Parathyroid adenoma (tissue), 2 donors: ENCODE measurements at regions not wholly inside any gene's neighbourhood (a gene's known extent, or its start where the extent isn't known, plus 50 kb on each side); places are given as distances from the start of the nearest gene placed in this dataset.

ENCODE experiments used
- H2AFZ ChIP-seq: fragments of 300-600 bp; sonication (generic); one replicate; pipeline ENCODE4 v1.7.0; 2017; ENCODE audit warnings: antibody characterized with exemption, mild to moderate bottlenecking
- H3K27ac ChIP-seq: fragments of 300-600 bp; sonication (generic); one replicate; pipeline ENCODE4 v1.7.0; 2017
- H3K27me3 ChIP-seq: fragments of 300-600 bp; sonication (generic); one replicate; pipeline ENCODE4 v1.7.0; 2017; ENCODE audit warnings: low read length; ENCODE audit not compliant: control insufficient read depth, insufficient read depth
- H3K36me3 ChIP-seq: fragments of 300-600 bp; sonication (generic); one replicate; pipeline ENCODE4 v1.7.0; 2017; ENCODE audit warnings: low read length; ENCODE audit not compliant: control insufficient read depth, insufficient read depth
- H3K4me1 ChIP-seq: fragments of 300-600 bp; sonication (generic); one replicate; pipeline ENCODE4 v1.7.0; 2017; ENCODE audit warnings: control low read depth
- H3K4me2 ChIP-seq: fragments of 300-600 bp; sonication (generic); one replicate; pipeline ENCODE4 v1.7.0; 2017; ENCODE audit warnings: low read length
- H3K4me3 ChIP-seq: fragments of 300-600 bp; sonication (generic); one replicate; pipeline ENCODE4 v1.7.0; 2017; ENCODE audit warnings: low read depth, low read length
- H3K79me2 ChIP-seq: fragments of 300-600 bp; sonication (generic); one replicate; pipeline ENCODE4 v1.7.0; 2017; ENCODE audit warnings: control low read depth
- H3K9ac ChIP-seq: fragments of 300-600 bp; sonication (generic); one replicate; pipeline ENCODE4 v1.7.0; 2017; ENCODE audit warnings: mild to moderate bottlenecking
- H3K9me3 ChIP-seq: fragments of 300-600 bp; sonication (generic); one replicate; pipeline ENCODE4 v1.7.0; 2017; ENCODE audit warnings: low read length; ENCODE audit not compliant: control insufficient read depth
- TF ChIP-seq, protein P1 (sequence below): fragments of 300-600 bp; sonication (generic); IDR thresholded peaks from one replicate; pipeline ENCODE4 v1.7.0; 2017; ENCODE audit warnings: antibody characterized with exemption, mild to moderate bottlenecking
- donor health status: primary hyperparathyroidism.

- Histone ChIP-seq H2AFZ (no peak overlapping the region), H3K4me1 (no peaks in the 10 kb centered on the region), H3K4me2 (no peak overlapping the region), H3K9ac (no peak overlapping the region), H3K79me2 (no peaks in the 10 kb centered on the region), H3K27me3 (no peaks in the 10 kb centered on the region), H3K4me3 (no peak overlapping the region), H3K27ac (no peak overlapping the region), H3K9me3 (no peaks in the 10 kb centered on the region), H3K36me3 (no peaks in the 10 kb centered on the region)
- TF ChIP-seq, protein P1, sequence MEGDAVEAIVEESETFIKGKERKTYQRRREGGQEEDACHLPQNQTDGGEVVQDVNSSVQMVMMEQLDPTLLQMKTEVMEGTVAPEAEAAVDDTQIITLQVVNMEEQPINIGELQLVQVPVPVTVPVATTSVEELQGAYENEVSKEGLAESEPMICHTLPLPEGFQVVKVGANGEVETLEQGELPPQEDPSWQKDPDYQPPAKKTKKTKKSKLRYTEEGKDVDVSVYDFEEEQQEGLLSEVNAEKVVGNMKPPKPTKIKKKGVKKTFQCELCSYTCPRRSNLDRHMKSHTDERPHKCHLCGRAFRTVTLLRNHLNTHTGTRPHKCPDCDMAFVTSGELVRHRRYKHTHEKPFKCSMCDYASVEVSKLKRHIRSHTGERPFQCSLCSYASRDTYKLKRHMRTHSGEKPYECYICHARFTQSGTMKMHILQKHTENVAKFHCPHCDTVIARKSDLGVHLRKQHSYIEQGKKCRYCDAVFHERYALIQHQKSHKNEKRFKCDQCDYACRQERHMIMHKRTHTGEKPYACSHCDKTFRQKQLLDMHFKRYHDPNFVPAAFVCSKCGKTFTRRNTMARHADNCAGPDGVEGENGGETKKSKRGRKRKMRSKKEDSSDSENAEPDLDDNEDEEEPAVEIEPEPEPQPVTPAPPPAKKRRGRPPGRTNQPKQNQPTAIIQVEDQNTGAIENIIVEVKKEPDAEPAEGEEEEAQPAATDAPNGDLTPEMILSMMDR = no peak
Measured at GRCh38 chr1:29708796-29709703, 472.7 kb downstream of the PTPRU start.

- TF ChIP-seq, protein P1 = no peak
- no peaks in the 10 kb centered on the region for H3K4me1 ChIP-seq
- no peak overlapping the region for H3K4me3 ChIP-seq
- no peak overlapping the region for H3K9ac ChIP-seq
- no peaks in the 10 kb centered on the region for H3K9me3 ChIP-seq
- H3K36me3 ChIP-seq = no peaks in the 10 kb centered on the region
- H3K27ac ChIP-seq = no peak overlapping the region
- no peak overlapping the region for H3K4me2 ChIP-seq
- H3K27me3 ChIP-seq = no peaks in the 10 kb centered on the region
- H2AFZ ChIP-seq = no peak overlapping the region
- no peaks in the 10 kb centered on the region for H3K79me2 ChIP-seq
Measured at GRCh38 chr1:29708381-29708780, 472.1 kb downstream of the PTPRU start.

DNA sequence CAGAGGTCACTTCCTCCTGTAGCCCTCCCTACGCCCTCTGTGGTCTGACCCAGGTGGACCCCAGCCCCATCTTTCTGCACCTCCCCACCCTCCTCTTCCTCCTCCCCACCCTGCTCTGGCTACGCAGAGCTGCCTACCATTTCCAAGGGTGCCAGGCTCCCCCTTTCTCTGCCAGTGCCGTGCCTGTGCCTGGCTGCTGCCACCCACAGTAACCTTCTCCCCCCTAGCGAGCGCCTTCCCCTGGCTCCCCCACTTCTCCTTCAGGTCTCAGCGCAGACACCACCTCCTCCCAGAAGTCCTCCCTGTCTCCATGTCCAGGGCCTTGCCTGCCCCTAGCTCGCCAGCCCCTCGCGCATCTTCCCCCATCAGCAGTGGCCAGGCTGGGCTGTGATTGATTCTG lies 471.5 kb downstream of the PTPRU start:
- Histone ChIP-seq H3K27me3 (no peaks in the 10 kb centered on the region), H3K4me3 (no peak overlapping the region), H3K9me3 (no peaks in the 10 kb centered on the region), H2AFZ (no peak overlapping the region), H3K79me2 (no peaks in the 10 kb centered on the region), H3K4me1 (no peaks in the 10 kb centered on the region), H3K4me2 (no peak overlapping the region), H3K27ac (no peak overlapping the region), H3K36me3 (no peaks in the 10 kb centered on the region), H3K9ac (no peak overlapping the region)
- TF ChIP-seq, protein P1 = no peak

DNA sequence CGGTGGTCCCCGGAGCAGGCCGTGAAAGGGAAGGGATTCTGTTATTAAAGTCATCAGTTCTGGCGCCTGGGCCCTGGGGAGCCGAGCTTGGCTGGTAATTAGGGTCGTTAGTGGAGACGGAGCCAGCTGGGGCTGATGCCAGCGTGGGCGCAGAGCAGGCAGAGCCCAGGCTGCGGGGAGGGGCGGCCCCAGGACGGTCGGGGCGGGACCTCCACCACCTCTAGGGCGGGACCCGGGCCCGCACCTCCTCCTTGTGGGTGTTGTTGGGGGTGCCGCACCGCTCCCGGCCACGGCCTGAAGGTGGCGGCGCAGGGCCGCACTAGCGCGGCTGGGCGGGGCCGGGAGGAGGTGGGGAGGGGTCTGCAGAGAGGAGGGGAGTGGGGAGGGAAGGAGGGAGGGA lies 470.6 kb downstream of the PTPRU start:
- TF ChIP-seq, protein P1 = no peak
- Histone ChIP-seq H3K9me3 (no peaks in the 10 kb centered on the region), H3K36me3 (no peaks in the 10 kb centered on the region), H3K27me3 (no peaks in the 10 kb centered on the region), H3K4me3 (no peak overlapping the region), H3K79me2 (no peaks in the 10 kb centered on the region), H3K27ac (no peak overlapping the region), H3K4me2 (no peak overlapping the region), H2AFZ (no peak overlapping the region), H3K4me1 (no peaks in the 10 kb centered on the region), H3K9ac (no peak overlapping the region)

- no peaks in the 10 kb centered on the region for H3K4me1 ChIP-seq
- no peak overlapping the region for H3K4me2 ChIP-seq
- H2AFZ ChIP-seq = no peak overlapping the region
- H3K9ac ChIP-seq = no peak overlapping the region
- TF ChIP-seq, protein P1 = no peak
- H3K79me2 ChIP-seq = no peaks in the 10 kb centered on the region
- no peak overlapping the region for H3K27ac ChIP-seq
- no peaks in the 10 kb centered on the region for H3K36me3 ChIP-seq
- H3K4me3 ChIP-seq = no peak overlapping the region
- H3K9me3 ChIP-seq = no peaks in the 10 kb centered on the region
- H3K27me3 ChIP-seq = no peaks in the 10 kb centered on the region
Measured at GRCh38 chr1:29704430-29704829, 468.1 kb downstream of the PTPRU start.
